IPS DF 4.7 (cell line): ENCODE measurements at regions not wholly inside any gene's neighbourhood (a gene's known extent, or its start where the extent isn't known, plus 50 kb on each side); places are given as distances from the start of the nearest gene placed in this dataset.

Source experiments
- DNase-seq: peaks from one replicate; pipeline ENCODE4 v3.0.0-alpha.2; 2013; ENCODE audit warnings: low spot score; ENCODE audit errors: extremely low read depth

DNA sequence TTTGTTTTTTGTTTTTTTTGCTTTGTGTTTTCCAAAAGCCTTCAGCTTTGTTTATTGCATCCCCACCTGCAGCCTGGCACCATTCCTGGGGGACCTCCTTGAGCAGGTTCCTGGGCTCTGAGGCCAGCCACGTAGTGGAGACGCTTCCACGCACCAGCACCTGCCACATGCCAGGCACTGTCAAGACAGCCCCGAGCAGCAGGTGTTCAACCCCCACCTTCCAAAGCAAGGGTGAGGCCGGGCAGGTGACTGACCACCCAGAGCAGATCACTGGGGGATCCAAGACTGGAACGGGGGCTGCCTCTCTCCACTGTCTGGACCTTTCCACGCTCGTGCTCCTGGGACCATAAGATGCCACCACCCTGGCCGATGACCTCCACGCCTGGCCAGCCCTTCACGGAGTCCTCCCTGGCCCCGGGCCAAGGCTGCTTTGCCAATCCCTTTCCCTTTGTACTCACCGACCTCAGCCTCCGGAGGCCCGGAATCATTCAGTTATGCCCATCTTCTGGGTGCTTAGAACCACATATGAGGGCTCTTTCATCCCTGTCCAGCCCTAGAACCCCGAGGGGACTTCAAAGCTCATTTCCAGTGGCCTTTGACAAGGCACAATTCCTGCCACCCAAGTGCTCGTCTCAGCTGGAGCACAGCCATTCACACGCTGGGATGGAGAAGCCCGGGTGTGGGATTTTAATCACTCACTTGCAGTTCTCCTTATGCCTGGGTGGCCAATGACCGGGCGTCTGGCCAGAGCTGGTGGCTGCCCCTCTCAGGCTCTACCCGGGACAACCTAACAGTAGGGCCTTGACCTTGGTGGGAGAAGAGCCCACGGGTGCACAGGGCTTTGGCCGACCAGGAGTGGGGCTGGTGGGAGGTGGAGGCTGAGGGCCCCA, 330.8 kb downstream of the NPHP4 start:
- no peak for DNase-seq

GRCh38 chr1:5660141-5660935, 331.9 kb downstream of the NPHP4 start:
- no peak for DNase-seq

- DNase-seq = no peak
Observed at GRCh38 chr1:5659606-5660005, 332.6 kb downstream of the NPHP4 start.

DNA sequence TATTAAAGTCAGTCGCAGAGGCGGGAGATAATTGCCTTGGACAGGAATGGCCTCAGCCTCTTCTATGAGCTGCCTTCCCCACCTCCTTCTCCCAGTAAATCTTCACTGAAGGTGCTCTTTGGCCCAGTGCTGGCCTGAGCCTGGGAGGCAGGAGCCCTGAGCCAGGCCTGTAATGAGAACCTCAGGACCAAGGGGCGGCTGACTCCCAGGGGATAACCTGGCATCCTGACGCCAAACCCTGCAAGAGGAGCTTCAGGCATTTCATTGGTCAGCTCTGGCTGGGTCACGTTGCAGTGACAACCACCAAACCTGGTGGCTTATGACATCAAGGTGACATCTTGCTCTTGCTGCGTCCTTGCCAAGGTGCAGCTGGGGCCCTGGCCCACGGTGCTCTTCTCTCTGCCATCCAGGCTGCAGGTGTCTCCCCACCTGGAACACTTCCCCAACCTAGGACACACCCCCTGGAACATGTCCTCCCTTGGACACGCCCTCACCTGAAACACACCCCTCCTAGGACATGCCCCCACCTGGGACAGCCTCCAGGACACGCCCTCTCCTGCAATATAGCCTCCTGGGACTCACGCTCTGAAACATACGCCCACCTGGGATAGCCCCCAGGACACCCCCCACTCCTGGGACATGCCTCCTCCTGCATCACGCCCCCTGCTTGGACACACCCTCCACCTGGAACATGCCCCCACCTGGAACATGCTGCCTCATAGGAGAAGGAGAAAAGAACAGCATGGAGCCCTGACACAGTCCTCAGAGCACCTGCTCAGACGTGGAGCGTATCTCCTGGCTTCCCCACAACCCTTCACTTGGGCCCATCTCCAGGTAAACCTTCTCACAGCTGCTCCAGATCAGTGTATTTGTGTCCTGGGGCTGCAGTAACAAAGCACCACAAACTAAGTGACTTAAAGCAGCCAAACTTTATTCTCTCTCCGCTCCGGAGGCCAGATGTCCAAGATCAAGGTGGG, 333.6 kb downstream of the NPHP4 start:
- DNase-seq = no peak

DNA sequence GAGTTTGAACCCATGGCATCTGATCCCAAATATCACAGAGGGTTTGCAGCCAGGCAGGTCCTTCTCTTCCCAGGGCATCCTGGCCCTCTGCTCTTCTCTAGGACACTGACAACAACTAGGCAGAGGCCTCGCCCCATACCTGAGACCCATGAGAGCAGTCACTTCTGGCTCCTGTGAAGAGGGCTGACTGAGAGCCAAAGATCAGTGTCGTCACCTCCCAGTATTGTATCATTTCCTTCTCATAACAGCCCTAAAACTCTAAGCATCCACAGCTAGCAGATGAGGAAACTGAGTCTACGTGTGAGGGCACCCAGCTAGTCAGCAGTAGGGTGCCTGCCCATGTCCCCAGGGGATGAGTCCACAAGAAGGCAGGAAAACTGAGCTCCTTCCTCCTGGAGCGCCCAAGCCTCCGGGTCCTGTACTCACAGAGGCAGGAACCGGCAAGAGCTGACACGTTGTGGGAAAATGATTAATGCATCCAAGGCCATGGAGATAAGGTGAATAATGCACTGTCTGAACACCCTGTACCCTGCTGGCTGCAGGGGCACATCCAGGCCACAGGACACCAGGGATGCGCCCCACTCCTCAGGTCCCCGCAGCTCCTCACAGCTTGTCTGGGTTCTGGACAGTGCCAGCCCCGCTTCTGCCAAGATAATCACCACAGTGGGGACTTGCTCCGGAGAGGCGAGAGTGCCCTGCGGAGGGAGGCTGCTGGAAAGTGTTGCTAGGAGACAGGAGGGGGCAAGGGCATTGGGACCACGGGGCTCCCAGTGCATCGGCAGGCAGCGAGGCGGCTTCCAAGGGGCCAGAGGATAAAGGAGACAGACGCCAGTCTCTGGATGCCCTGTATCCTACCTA, 340.0 kb downstream of the NPHP4 start:
- no peak for DNase-seq

DNA sequence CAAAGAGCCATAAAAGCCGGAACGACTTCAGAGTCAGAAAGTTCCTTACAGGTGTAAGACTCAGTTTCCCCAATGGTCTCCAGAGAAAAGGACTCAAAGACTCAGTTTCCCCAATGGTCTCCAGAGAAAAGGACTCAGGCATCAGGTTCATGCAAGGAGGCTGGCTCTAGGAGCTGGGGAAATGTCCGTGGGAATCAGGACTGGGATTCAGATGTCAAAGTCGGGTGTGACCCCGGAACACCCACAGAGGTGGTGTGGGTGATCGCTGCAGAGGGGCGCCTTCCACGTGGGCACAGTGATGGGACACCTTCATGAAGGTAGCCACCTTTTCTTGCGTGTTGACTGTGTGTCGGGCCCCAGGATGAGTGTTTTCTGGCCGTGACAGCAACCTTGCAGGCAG, 340.8 kb downstream of the NPHP4 start:
- no peak for DNase-seq

DNA sequence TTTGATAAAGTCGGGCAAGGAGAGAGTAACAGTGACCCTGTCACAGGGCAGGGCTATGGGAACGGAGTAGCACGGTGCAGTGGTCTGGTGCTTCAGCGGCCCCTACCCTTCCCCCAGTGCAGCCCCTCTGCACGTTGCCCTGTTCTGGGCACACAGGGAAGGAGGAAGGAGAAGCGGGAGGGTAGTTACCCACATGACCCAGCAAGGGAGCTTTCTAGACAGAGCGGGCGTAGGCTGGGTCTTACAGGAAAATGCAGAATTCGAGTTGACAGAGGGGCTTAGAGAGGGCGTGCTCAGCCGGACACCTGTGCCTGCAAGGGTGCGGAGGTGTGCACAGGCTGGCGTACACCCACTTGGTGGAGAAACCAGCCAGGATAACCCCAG, 341.2 kb downstream of the NPHP4 start:
- no peak for DNase-seq

DNA sequence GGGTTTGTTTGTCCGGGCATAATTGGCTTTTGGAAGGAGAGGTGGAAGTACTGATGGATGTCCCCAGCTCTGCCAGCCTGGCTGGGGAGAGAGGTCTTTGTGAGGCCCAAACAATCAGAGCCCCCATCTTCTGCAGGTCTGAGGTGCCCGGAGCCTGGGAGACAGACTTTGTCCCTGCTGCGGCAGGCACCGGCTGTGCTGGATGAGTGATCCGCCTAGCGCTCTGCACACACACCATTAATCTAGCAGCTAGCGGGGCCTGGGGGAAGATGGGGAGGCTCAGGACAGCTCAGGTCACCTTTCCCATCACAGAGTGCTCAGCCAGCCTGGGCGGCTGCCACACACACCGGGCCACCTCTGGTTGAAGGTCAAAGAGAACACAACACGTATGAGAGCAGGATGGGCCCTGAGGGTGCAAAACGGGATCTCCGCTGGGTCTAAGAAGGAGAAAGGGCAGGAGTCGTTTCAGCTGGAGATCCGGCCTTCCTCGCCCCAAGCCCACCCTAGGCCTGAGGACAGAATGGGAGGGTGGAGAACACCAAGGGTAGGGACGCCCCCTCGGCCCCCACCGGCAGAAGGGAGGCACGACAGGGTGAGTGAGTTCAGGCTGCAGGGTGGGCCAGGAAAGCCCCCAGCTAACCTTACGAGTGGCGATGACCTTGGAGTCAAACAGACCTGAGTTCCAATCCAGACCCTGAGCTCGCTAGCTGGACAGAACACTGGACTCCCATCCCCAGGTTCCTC, 341.8 kb downstream of the NPHP4 start:
- DNase-seq = no peak

GRCh38 chr1:5649795-5650194, 342.4 kb downstream of the NPHP4 start:
- DNase-seq = no peak

- DNase-seq = no peak
Observed at GRCh38 chr1:5649166-5649551, 343.1 kb downstream of the NPHP4 start.

DNA sequence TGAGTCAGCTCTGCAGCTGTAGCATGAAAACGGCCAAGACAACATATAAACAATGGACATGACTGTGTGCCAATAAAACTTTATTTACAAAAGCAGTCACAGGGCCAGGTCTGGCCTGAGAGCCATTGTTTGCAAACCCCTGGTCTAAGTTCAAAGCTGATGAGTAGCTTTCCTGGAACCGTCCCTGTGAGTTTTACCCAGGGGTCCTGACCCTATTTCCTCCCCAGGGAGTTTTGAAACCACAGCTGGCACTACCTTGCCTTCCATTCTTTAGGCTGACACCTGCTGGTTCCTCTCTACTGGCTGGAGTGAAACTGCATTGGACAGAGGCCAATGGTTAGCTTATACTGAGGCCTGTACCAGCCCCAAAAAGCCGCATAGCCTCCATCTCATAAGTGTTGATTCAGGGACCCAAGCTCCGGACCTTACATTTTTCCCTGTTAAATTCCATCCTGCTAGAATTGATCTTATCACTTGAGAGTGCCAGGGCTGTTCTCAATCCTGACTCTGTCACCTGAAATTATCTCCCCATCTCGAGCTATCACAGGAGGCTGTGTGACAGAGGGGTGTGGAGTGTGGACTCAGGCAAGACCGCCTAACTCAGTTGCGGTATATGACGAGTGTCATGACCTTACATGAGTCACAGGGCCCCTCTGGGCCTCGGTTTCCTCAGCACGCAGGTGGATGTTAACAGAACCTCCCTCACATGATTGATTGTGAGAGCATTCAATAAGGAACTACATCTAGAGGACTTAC, 343.6 kb downstream of the NPHP4 start:
- no peak for DNase-seq

DNA sequence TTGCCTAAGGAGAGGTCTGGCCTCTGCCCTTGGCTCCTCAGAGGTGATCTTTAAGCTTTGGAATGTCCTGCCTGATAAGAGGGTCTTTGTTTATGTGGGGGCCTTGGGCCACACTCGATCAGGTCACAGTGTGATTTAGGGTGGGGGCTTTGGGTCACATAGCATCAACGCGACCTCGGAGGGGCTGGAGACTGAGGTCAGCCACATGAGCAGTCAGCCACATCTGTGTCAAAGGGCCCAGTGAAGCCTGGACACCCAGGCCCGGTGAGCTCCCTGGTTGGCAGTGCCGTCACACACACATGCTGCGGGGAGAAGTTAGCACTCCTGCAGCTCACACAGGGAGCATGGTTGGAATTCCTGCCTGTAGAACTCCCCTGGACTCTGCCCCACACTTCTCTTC, 345.0 kb downstream of the NPHP4 start:
- no peak for DNase-seq

- DNase-seq = no peak
Observed at GRCh38 chr1:5646486-5647149, 345.6 kb downstream of the NPHP4 start.

DNA sequence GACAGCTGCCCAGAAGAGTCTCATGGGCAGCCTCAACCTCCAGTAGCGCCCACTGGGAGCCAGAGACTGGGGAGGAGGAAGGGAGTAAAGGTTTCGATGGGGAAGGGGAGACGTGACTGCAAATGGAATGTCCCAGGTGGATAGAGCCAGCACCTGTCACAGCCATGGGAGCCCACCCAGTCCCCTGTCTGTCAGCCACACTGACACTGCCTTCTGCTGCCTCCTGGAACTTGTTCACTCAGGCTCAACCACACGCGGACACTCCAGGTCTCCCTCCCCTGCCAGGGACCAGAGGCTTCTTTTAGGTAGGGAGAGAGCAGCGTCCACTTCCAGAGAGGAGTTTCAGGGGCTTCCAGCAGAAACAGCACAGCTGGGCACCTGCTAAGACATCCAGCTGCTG, 346.3 kb downstream of the NPHP4 start:
- no peak for DNase-seq

- DNase-seq = no peak
Observed at GRCh38 chr1:5645135-5645399, 347.2 kb downstream of the NPHP4 start.

DNA sequence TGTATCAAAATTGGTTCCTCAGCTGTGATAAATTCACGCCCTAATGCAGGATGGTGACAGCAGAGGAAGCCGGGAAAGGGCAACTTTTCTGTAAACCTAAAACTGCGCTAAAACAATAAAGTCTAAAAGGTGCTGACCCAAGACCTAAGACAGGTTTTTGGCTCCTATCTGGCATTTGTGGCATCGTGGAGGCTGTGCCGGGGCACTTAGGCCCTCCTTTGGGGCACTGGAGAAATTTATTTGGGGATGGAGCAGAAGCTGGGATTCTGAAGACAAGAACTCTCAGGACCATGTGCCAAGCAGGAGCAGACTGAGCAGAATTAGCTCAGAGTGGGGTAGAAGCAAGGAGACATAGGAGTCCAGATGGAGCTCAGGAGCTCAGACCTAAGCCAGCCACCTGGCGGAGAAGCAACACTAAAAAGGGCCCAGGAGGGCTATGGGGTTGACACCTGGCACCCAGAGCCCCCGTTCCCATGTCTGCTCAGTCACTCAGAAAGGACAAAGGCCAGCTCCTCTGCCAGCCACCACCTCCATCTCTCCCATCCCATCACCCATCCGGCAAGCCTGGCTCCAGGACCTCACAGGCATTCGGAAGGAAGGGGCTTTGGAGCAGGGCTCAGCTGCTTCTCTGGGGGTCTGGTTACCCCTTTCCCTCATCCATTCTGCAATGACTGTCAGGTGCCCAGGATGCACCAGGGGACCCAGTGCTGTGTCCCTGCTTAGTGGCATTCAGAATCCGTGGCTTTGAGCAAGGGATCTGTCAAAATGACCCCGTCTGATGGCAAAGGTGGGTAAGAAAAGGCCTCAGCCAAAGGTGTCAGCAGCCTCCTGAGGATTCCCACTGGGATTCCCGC, 347.7 kb downstream of the NPHP4 start:
- no peak for DNase-seq

GRCh38 chr1:5643360-5644107, 348.7 kb downstream of the NPHP4 start:
- DNase-seq = no peak
